T follicular helper cell (primary cell): ENCODE measurements at regions not wholly inside any gene's neighbourhood (a gene's known extent, or its start where the extent isn't known, plus 50 kb on each side); places are given as distances from the start of the nearest gene placed in this dataset.

Experiments used
- DNase-seq: peaks from one replicate; pipeline ENCODE4 v3.0.0-alpha.2; 2020; ENCODE audit warnings: low read depth

DNA sequence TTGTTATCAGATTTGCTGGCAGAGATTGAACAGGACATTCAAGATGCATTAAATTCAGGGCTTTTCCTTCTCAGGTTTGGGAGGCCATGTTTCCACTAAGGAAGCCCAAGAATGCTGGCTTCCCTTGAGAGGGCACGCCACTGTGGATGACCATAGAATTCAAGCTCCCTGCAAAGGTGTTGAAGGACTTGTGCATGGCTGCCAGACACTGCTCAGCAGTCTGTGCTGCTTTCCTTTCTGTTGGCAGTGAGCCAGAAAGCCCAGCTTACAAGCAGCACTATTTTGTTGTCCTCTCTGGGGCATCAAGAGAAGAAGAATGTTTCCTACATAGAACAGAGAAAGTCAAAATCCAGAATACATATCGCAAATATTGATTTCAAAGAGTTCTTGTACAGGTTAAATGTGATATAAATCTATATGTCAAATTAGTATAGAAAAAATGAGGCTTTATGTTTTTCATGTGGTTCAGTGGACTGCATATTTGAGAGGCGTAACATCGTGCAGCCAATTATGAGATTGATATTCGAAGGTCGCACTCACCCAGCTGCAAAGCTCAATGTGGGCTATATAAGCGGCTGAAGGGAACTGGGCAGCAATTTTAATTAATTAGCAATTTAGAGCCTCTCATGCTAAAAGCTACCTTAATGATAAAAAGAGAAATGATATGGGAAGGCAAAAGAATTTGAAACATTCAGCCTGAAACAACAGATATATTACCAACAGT lies 103.1 kb upstream of the ISL1 start:
- DNase-seq, result no peak

- DNase-seq, result no peak
Observed at GRCh38 chr5:51286046-51286445, 97.2 kb upstream of the ISL1 start.

GRCh38 chr5:51302343-51302742 lies 80.9 kb upstream of the ISL1 start:
- no peak for DNase-seq

- DNase-seq, result no peak
Observed at GRCh38 chr5:51326844-51327243, 56.4 kb upstream of the ISL1 start.
